Esophagus squamous epithelium (tissue), 5 donors: ENCODE measurements at regions not wholly inside any gene's neighbourhood (a gene's known extent, or its start where the extent isn't known, plus 50 kb on each side); places are given as distances from the start of the nearest gene placed in this dataset.

Source experiments
- DNase-seq: peaks from one replicate; lab custom pipeline; 2025; lab: John Stamatoyannopoulos, UW
- H3K27ac ChIP-seq, 4 donors: fragments of 200-600 bp; sonication (generic); one replicate each; pipeline ENCODE4 v1.5.1; 2016 to 2019; ENCODE audit warnings: mild to moderate bottlenecking in 1 of 4
- H3K27me3 ChIP-seq, 4 donors: fragments of 200-600 bp; sonication (generic); 1 replicate in 3 of 4; 2 replicates in 1 of 4; pipeline versions ENCODE4 v1.5.1 to v1.6.0; 2017 to 2021; ENCODE audit warnings: antibody characterized with exemption in 1 of 4
- H3K36me3 ChIP-seq, 3 donors: fragments of 200-600 bp; sonication (generic); one replicate each; pipeline ENCODE4 v1.5.1; 2016 to 2019
- H3K4me1 ChIP-seq, 3 donors: fragments of 200-600 bp; sonication (generic); one replicate each; pipeline ENCODE4 v1.5.1; 2017 to 2019
- H3K4me3 ChIP-seq, 4 donors: fragments of 200-600 bp; sonication (generic); 1 replicate in 3 of 4; 2 replicates in 1 of 4; pipeline ENCODE4 v1.5.1; 2016 to 2019; ENCODE audit warnings: mild to moderate bottlenecking in 2 of 4, moderate library complexity in 1 of 4
- H3K9me3 ChIP-seq, 3 donors: fragments of 200-600 bp; sonication (generic); one replicate each; pipeline ENCODE4 v1.5.1; 2016 to 2019
- CTCF ChIP-seq, 6 experiments: fragments of 450-650 bp in 4 of 6; fragments of 200-600 bp in 2 of 6; sonication (generic) in 2 of 6; IDR thresholded peaks; one replicate each; pipeline ENCODE4 v1.5.1; 2016 to 2019; ENCODE audit warnings: antibody characterized with exemption in 6 of 6, mild to moderate bottlenecking in 4 of 6, moderate library complexity in 4 of 6
- POLR2A ChIP-seq, 4 donors: fragments of 450-650 bp; IDR thresholded peaks; one replicate each; pipeline ENCODE4 v1.6.1; 2017; ENCODE audit warnings: antibody characterized with exemption in 4 of 4, mild to moderate bottlenecking in 4 of 4, moderate library complexity in 3 of 4
- WGBS, 2 donors: methylation state at CpG; one replicate each; pipeline ENCODE4 v1.1.5; 2018; 5-methylcytosine and 5-hydroxymethylcytosine counted together
- intact Hi-C: fragments of 100-400 bp; cut with DNase I; formaldehyde crosslinking; loops from one replicate; pipeline ENCODE4 v1.15.0; 2022
- donor health status: DM: yes; HTN: yes; CAD: no.

GRCh38 chr2:64731263-64731643, 77.5 kb upstream of the SERTAD2 start:
- intact Hi-C loops, result no loop called here
- 19 to 24% methylated on average over 3 of the region's 3 CpGs for WGBS, 2 donors
- H3K9me3 ChIP-seq, result no peaks in the 10 kb centered on the region
- no peak for TF ChIP-seq POLR2A (IDR thresholded peaks at IDR 0.05)
- TF ChIP-seq CTCF (IDR thresholded peaks at IDR 0.05), result no peak
- peak overlapping the region; percentile 57 to 88 (median 75) for H3K27ac ChIP-seq
- no peak for DNase-seq
- H3K27me3 ChIP-seq, result no peaks in the 10 kb centered on the region
- peaks cover 12 to 53% (median 29%) of the 10 kb centered on the region in 3 donors for H3K4me1 ChIP-seq
- peak overlapping the region in 3 of 4 donors; percentile 39 to 63 (median 41) for H3K4me3 ChIP-seq
- no peaks in the 10 kb centered on the region for H3K36me3 ChIP-seq

- Histone ChIP-seq H3K9me3 (no peaks in the 10 kb centered on the region), H3K27ac (peak overlapping the region in 3 of 4 donors; percentile 58 to 82 (median 68)), H3K36me3 (no peaks in the 10 kb centered on the region), H3K27me3 (no peaks in the 10 kb centered on the region), H3K4me1 (peaks cover 12 to 48% (median 26%) of the 10 kb centered on the region in 3 donors), H3K4me3 (no peak overlapping the region)
- 65 to 77% methylated on average over 5 of the region's 5 CpGs for WGBS, 2 donors
- no peak for TF ChIP-seq CTCF (IDR thresholded peaks at IDR 0.05)
- TF ChIP-seq POLR2A (IDR thresholded peaks at IDR 0.05), result peak in 1 of 4 donors; percentile 30
- no peak for DNase-seq
- intact Hi-C loops, result no loop called here
Measured at GRCh38 chr2:64731746-64732145, 78.0 kb upstream of the SERTAD2 start.

- TF ChIP-seq CTCF (IDR thresholded peaks at IDR 0.05) (no peak), POLR2A (IDR thresholded peaks at IDR 0.05) (no peak)
- Histone ChIP-seq H3K4me3 (no peak overlapping the region), H3K27me3 (no peaks in the 10 kb centered on the region), H3K4me1 (peaks cover 12 to 46% (median 24%) of the 10 kb centered on the region in 3 donors), H3K9me3 (no peaks in the 10 kb centered on the region), H3K36me3 (no peaks in the 10 kb centered on the region), H3K27ac (peak overlapping the region in 3 of 4 donors; percentile 58 to 82 (median 68))
- 63 to 89% methylated on average over 4 of the region's 4 CpGs for WGBS, 2 donors
- intact Hi-C loops, result no loop called here
- no peak for DNase-seq
Measured at GRCh38 chr2:64732146-64732545, 78.4 kb upstream of the SERTAD2 start.

- WGBS, 2 donors, result 36 to 42% methylated on average over 2 of the region's 2 CpGs
- Histone ChIP-seq H3K27me3 (no peaks in the 10 kb centered on the region), H3K27ac (no peak overlapping the region), H3K36me3 (no peaks in the 10 kb centered on the region), H3K4me3 (no peak overlapping the region), H3K9me3 (no peaks in the 10 kb centered on the region), H3K4me1 (peaks cover 9 to 28% (median 12%) of the 10 kb centered on the region in 3 donors)
- no peak for DNase-seq
- TF ChIP-seq POLR2A (IDR thresholded peaks at IDR 0.05), result no peak
- TF ChIP-seq CTCF (IDR thresholded peaks at IDR 0.05), result no peak
- intact Hi-C loops, result no loop called here
Measured at GRCh38 chr2:64735504-64735903, 81.8 kb upstream of the SERTAD2 start.

- intact Hi-C loops, result no loop called here
- H3K4me3 ChIP-seq, result no peak overlapping the region
- H3K9me3 ChIP-seq, result no peaks in the 10 kb centered on the region
- no peak for TF ChIP-seq CTCF (IDR thresholded peaks at IDR 0.05)
- no peak overlapping the region for H3K27ac ChIP-seq
- peaks cover 0 to 12% (median 0%) of the 10 kb centered on the region in 3 donors for H3K4me1 ChIP-seq
- no peaks in the 10 kb centered on the region for H3K27me3 ChIP-seq
- no peak for DNase-seq
- H3K36me3 ChIP-seq, result no peaks in the 10 kb centered on the region
Measured at GRCh38 chr2:64737547-64737946, 83.8 kb upstream of the SERTAD2 start.
